SK-N-SH (cell line): ENCODE measurements at regions not wholly inside any gene's neighbourhood (a gene's known extent, or its start where the extent isn't known, plus 50 kb on each side); places are given as distances from the start of the nearest gene placed in this dataset.

Source experiments
- CTCF ChIA-PET: fragments of 300-600, 350-600 bp; formaldehyde crosslinking; extraction: SDS; loops from one replicate; lab custom pipeline; 2021; lab: Yijun Ruan, JAX
- POLR2A ChIA-PET: fragments of 350-600 bp; sonication (Branson Sonifier 250); formaldehyde crosslinking; extraction: SDS; loops from one replicate; lab custom pipeline; 2020; ENCODE audit warnings: antibody characterized with exemption, inconsistent platforms; lab: Yijun Ruan, JAX
- DNase-seq: peaks from one replicate; pipeline ENCODE4 v3.0.0; 2012
- H2AFZ ChIP-seq: fragments of 200-600 bp; sonication (generic); 2 replicates; pipeline ENCODE4 v1.8.1; 2016; ENCODE audit warnings: antibody characterized with exemption, mild to moderate bottlenecking, low read depth
- H3F3A ChIP-seq: fragments of 200-600 bp; sonication (generic); replicated peaks from 2 replicates; pipeline ENCODE3; 2016; ENCODE audit warnings: antibody characterized with exemption, mild to moderate bottlenecking; ENCODE audit not compliant: insufficient read depth
- H3K27ac ChIP-seq, 2 experiments: fragments of 200-500 bp in 1 of 2; fragments of 200-600 bp in 1 of 2; sonication (Bioruptor generic) in 1 of 2; sonication (generic), shearing (Covaris generic) in 1 of 2; 2 replicates each; pipeline versions ENCODE4 v1.5.1 to v1.6.1; 2014 to 2016; ENCODE audit warnings: low read depth in 2 of 2, inconsistent platforms in 1 of 2, low read length in 1 of 2, mild to moderate bottlenecking in 1 of 2, mixed read lengths in 1 of 2
- H3K27me3 ChIP-seq: fragments of 200-600 bp; sonication (generic), shearing (Covaris generic); 2 replicates; pipeline ENCODE4 v1.6.1; 2016; ENCODE audit warnings: mixed run types; ENCODE audit not compliant: insufficient read depth
- H3K36me3 ChIP-seq, 2 experiments: fragments of 200-500 bp in 1 of 2; fragments of 200-600 bp in 1 of 2; sonication (Bioruptor generic) in 1 of 2; sonication (generic) in 1 of 2; replicated peaks in 1 of 2; 2 replicates each; pipeline versions ENCODE3 to v1.5.1; 2014 to 2016; ENCODE audit warnings: low read length in 1 of 2, mild to moderate bottlenecking in 1 of 2; ENCODE audit not compliant: insufficient read depth in 2 of 2, control insufficient read depth in 1 of 2
- H3K4me1 ChIP-seq, 2 experiments: fragments of 200-500 bp in 1 of 2; fragments of 200-600 bp in 1 of 2; sonication (Bioruptor generic) in 1 of 2; sonication (generic), shearing (Covaris generic) in 1 of 2; 2 replicates each; pipeline versions ENCODE4 v1.5.1 to v1.6.1; 2014 to 2016; ENCODE audit warnings: low read depth in 1 of 2, low read length in 1 of 2, mixed run types in 1 of 2; ENCODE audit not compliant: insufficient read depth in 2 of 2, control insufficient read depth in 1 of 2
- H3K4me2 ChIP-seq: fragments of 200-600 bp; sonication (generic), shearing (Covaris generic); 2 replicates; pipeline ENCODE4 v1.6.1; 2017; ENCODE audit warnings: mixed run types
- H3K4me3 ChIP-seq, 2 experiments: fragments of 200-500 bp in 1 of 2; fragments of 200-600 bp in 1 of 2; sonication (Bioruptor generic) in 1 of 2; sonication (generic), shearing (Covaris generic) in 1 of 2; 2 replicates each; pipeline versions ENCODE4 v1.5.1 to v1.8.1; 2014 to 2016; ENCODE audit warnings: low read depth in 2 of 2, inconsistent platforms in 1 of 2, low read length in 1 of 2, mild to moderate bottlenecking in 1 of 2, mixed read lengths in 1 of 2, moderate library complexity in 1 of 2
- H3K79me2 ChIP-seq: fragments of 200-600 bp; sonication (generic); 2 replicates; pipeline ENCODE4 v1.8.1; 2017; ENCODE audit warnings: mild to moderate bottlenecking; ENCODE audit not compliant: insufficient read depth
- H3K9ac ChIP-seq: fragments of 200-600 bp; sonication (generic); 2 replicates; pipeline ENCODE4 v1.6.1; 2017; ENCODE audit warnings: mixed run types
- H3K9me2 ChIP-seq: fragments of 200-600 bp; sonication (generic); 2 replicates; pipeline ENCODE4 v1.6.1; 2017; ENCODE audit warnings: mixed run types
- H3K9me3 ChIP-seq: fragments of 200-600 bp; sonication (generic); 2 replicates; pipeline ENCODE4 v1.6.1; 2017; ENCODE audit warnings: mixed run types, mild to moderate bottlenecking, moderate library complexity
- H4K20me1 ChIP-seq: fragments of 200-600 bp; sonication (generic); 2 replicates; pipeline ENCODE4 v1.6.1; 2017; ENCODE audit warnings: mild to moderate bottlenecking, mixed run types; ENCODE audit not compliant: insufficient read depth
- CHD2 ChIP-seq: fragments of 150-350 bp; IDR thresholded peaks from 2 replicates; pipeline ENCODE4 v1.6.1; 2018; ENCODE audit warnings: low read length; ENCODE audit not compliant: partially characterized antibody
- ELF1 ChIP-seq: IDR thresholded peaks from 2 replicates; pipeline ENCODE4 v1.4.0; 2012
- EP300 ChIP-seq, 2 experiments: IDR thresholded peaks; 2 replicates each; pipeline versions ENCODE4 v1.4.0 to v1.6.1; 2012; ENCODE audit warnings: borderline replicate concordance in 1 of 2, low read depth in 1 of 2, low read length in 1 of 2
- FOXJ3 ChIP-seq: sonication (generic); formaldehyde crosslinking; IDR thresholded peaks from 2 replicates; pipeline ENCODE4 v1.5.1; 2020; ENCODE audit warnings: mild to moderate bottlenecking, missing genetic modification reagents
- FOXM1 ChIP-seq: IDR thresholded peaks from 2 replicates; pipeline ENCODE4 v1.4.0; 2012; ENCODE audit warnings: low read depth, mild to moderate bottlenecking
- NFIC ChIP-seq: IDR thresholded peaks from 2 replicates; pipeline ENCODE4 v1.4.0; 2012; ENCODE audit warnings: borderline replicate concordance
- PBX3 ChIP-seq: IDR thresholded peaks from 2 replicates; pipeline ENCODE4; 2012
- POLR2AphosphoS5 ChIP-seq: IDR thresholded peaks from 2 replicates; pipeline ENCODE4 v1.6.1; 2012; ENCODE audit warnings: low read depth, low read length
- RAD21 ChIP-seq: IDR thresholded peaks from 2 replicates; pipeline ENCODE4 v1.6.1; 2012; ENCODE audit warnings: mild to moderate bottlenecking, low read length
- RXRA ChIP-seq: IDR thresholded peaks from 2 replicates; pipeline ENCODE4 v1.4.0; 2012; ENCODE audit warnings: low read depth, mild to moderate bottlenecking, borderline replicate concordance
- SIN3A ChIP-seq: IDR thresholded peaks from 2 replicates; pipeline ENCODE4 v1.6.1; 2012; ENCODE audit warnings: low read depth, mild to moderate bottlenecking, low read length, moderate library complexity, borderline replicate concordance
- SMC3 ChIP-seq: IDR thresholded peaks from 2 replicates; pipeline ENCODE4 v1.6.1; 2012; ENCODE audit warnings: low read depth, low read length, improper control_type of control experiment
- TAF1 ChIP-seq: IDR thresholded peaks from 2 replicates; pipeline ENCODE4 v1.6.1; 2012; ENCODE audit warnings: low read depth, mild to moderate bottlenecking, low read length, moderate library complexity, borderline replicate concordance
- TCF12 ChIP-seq: IDR thresholded peaks from 2 replicates; pipeline ENCODE4 v1.4.0; 2012
- USF2 ChIP-seq: fragments of 150-350 bp; IDR thresholded peaks from 2 replicates; pipeline ENCODE4 v1.6.1; 2017; ENCODE audit warnings: antibody characterized with exemption, low read length, low read depth, borderline replicate concordance
- YY1 ChIP-seq: IDR thresholded peaks from 2 replicates; pipeline ENCODE4 v1.4.0; 2012; ENCODE audit warnings: low read depth, mild to moderate bottlenecking
- ZBTB33 ChIP-seq: IDR thresholded peaks from 2 replicates; pipeline ENCODE4 v1.4.0; 2012; ENCODE audit warnings: low read depth, borderline replicate concordance
- WGBS: methylation state at CpG from one replicate; pipeline ENCODE4 v1.1.6; 2017; ENCODE audit warnings: low lambda C conversion rate; 5-methylcytosine and 5-hydroxymethylcytosine counted together

- Histone ChIP-seq H4K20me1 (no peaks in the 10 kb centered on the region), H3F3A (no peaks in the 10 kb centered on the region)
- POLR2A ChIA-PET = no interaction called here
- no peak for DNase-seq
- TF ChIP-seq SMC3 = no peak
- no peak for TF ChIP-seq ELF1
- TF ChIP-seq FOXM1 = no peak
- no peak for TF ChIP-seq SIN3A
- TF ChIP-seq, all 33 proteins: peak for 0
- Histone ChIP-seq H3K9ac (no peak overlapping the region), H3K4me3 (no peak overlapping the region), H3K9me2 (no peaks in the 10 kb centered on the region), H3K79me2 (no peaks in the 10 kb centered on the region), H3K36me3 (no peaks in the 10 kb centered on the region), H3K4me1 (no peaks in the 10 kb centered on the region), H2AFZ (no peak overlapping the region), H3K27ac (no peak overlapping the region), H3K9me3 (no peaks in the 10 kb centered on the region), H3K27me3 (peaks cover 7% of the 10 kb centered on the region; the same call in 1 of the 2 replicates), H3K4me2 (no peak overlapping the region)
- CTCF ChIA-PET = no interaction called here
- WGBS = 21% methylated on average over 8 of the region's 8 CpGs
Observed at GRCh38 chr5:88391116-88391515, 122.5 kb upstream of the TMEM161B start.

GRCh38 chr5:88390481-88390880, 121.8 kb upstream of the TMEM161B start:
- WGBS = 2% methylated on average over 2 of the region's 2 CpGs

More at GRCh38 chr5:88390481-88390880, 121.8 kb upstream of the TMEM161B start:
- H4K20me1 ChIP-seq = no peaks in the 10 kb centered on the region
- no peak overlapping the region for H3K4me2 ChIP-seq
- no peak overlapping the region for H2AFZ ChIP-seq
- H3K9ac ChIP-seq = no peak overlapping the region
- H3K4me1 ChIP-seq = no peaks in the 10 kb centered on the region
- H3K36me3 ChIP-seq = no peaks in the 10 kb centered on the region
- no peaks in the 10 kb centered on the region for H3K79me2 ChIP-seq
- H3K4me3 ChIP-seq = no peak overlapping the region
- H3F3A ChIP-seq = no peaks in the 10 kb centered on the region
- no peak for DNase-seq
- H3K27ac ChIP-seq = no peak overlapping the region
- peaks cover 7% of the 10 kb centered on the region; the same call in 1 of the 2 replicates for H3K27me3 ChIP-seq
- TF ChIP-seq TAF1 (no peak), SMC3 (no peak), NFIC (no peak), POLR2AphosphoS5 (no peak), FOXJ3 (CRISPR knock-in tag) (no peak), USF2 (no peak), YY1 (no peak), EP300 (IDR thresholded peaks at IDR 0.05; ENCODE audit: borderline replicate concordance in 1 of 2, low read depth in 1 of 2, low read length in 1 of 2) (no peak), SIN3A (no peak), PBX3 (no peak), CHD2 (no peak), ZBTB33 (no peak), RXRA (no peak), RAD21 (no peak), TCF12 (no peak)
- TF ChIP-seq, all 33 proteins: peak for 0
- POLR2A ChIA-PET = no interaction called here
- H3K9me3 ChIP-seq = no peaks in the 10 kb centered on the region
- no peaks in the 10 kb centered on the region for H3K9me2 ChIP-seq
- CTCF ChIA-PET = no interaction called here
